ENCODE measurements at regions not wholly inside any gene's neighbourhood (a gene's known extent, or its start where the extent isn't known, plus 50 kb on each side); places are given as distances from the start of the nearest gene placed in this dataset.

GRCh38 chr9:107721705-107722245, 232.2 kb upstream of the KLF4 start:
- Histone ChIP-seq H3K27me3 (ENCODE audit: control insufficient read depth, low read length) (no peaks in the 10 kb centered on the region), H3K4me1 (ENCODE audit: control insufficient read depth, low read length) (no peaks in the 10 kb centered on the region), H3F3A (ENCODE audit: control insufficient read depth, insufficient read depth) (no peaks in the 10 kb centered on the region), H3K4me3 (ENCODE audit: low read length) (no peak overlapping the region), H3K36me3 (ENCODE audit: control insufficient read depth, low read length) (no peaks in the 10 kb centered on the region), H3K9me3 (ENCODE audit: control insufficient read depth, insufficient read depth, low read length) (no peaks in the 10 kb centered on the region), H3K4me2 (ENCODE audit: low read length) (no peak overlapping the region), H3K9me2 (replicated peaks; ENCODE audit: control insufficient read depth, low read length) (no peaks in the 10 kb centered on the region), H3K79me2 (ENCODE audit: control insufficient read depth, low read length) (no peaks in the 10 kb centered on the region), H3K27ac (ENCODE audit: low read depth, low read length) (no peak overlapping the region), H4K20me1 (ENCODE audit: control insufficient read depth, insufficient read depth, low read depth, low read length) (no peaks in the 10 kb centered on the region)
- TF ChIP-seq CTCF (IDR thresholded peaks at IDR 0.05; ENCODE audit: low read depth, low read length, poor library complexity, severe bottlenecking) (no peak), EZH2phosphoT487 (IDR thresholded peaks at IDR 0.05; ENCODE audit: borderline replicate concordance, low read length) (no peak)

- H3K36me3 ChIP-seq (ENCODE audit: control insufficient read depth, low read length): no peaks in the 10 kb centered on the region
- TF ChIP-seq CTCF (IDR thresholded peaks at IDR 0.05; ENCODE audit: low read depth, low read length, poor library complexity, severe bottlenecking) (no peak), EZH2phosphoT487 (IDR thresholded peaks at IDR 0.05; ENCODE audit: borderline replicate concordance, low read length) (no peak)
Measured at GRCh38 chr9:107720501-107720900, 230.9 kb upstream of the KLF4 start.

GRCh38 chr9:107717529-107718314, 228.2 kb upstream of the KLF4 start:
- Histone ChIP-seq H3K9me3 (ENCODE audit: control insufficient read depth, insufficient read depth, low read length) (no peaks in the 10 kb centered on the region), H3F3A (ENCODE audit: control insufficient read depth, insufficient read depth) (no peaks in the 10 kb centered on the region), H3K4me3 (ENCODE audit: low read length) (no peak overlapping the region), H4K20me1 (ENCODE audit: control insufficient read depth, insufficient read depth, low read depth, low read length) (no peaks in the 10 kb centered on the region), H3K9me2 (replicated peaks; ENCODE audit: control insufficient read depth, low read length) (no peaks in the 10 kb centered on the region), H3K36me3 (ENCODE audit: control insufficient read depth, low read length) (no peaks in the 10 kb centered on the region), H3K4me2 (ENCODE audit: low read length) (no peak overlapping the region), H3K27me3 (ENCODE audit: control insufficient read depth, low read length) (no peaks in the 10 kb centered on the region), H3K27ac (ENCODE audit: low read depth, low read length) (no peak overlapping the region), H3K79me2 (ENCODE audit: control insufficient read depth, low read length) (no peaks in the 10 kb centered on the region), H3K4me1 (ENCODE audit: control insufficient read depth, low read length) (no peaks in the 10 kb centered on the region)
- TF ChIP-seq CTCF (IDR thresholded peaks at IDR 0.05; ENCODE audit: low read depth, low read length, poor library complexity, severe bottlenecking) (no peak), EZH2phosphoT487 (IDR thresholded peaks at IDR 0.05; ENCODE audit: borderline replicate concordance, low read length) (no peak)

More at GRCh38 chr9:107720501-107720900, 230.9 kb upstream of the KLF4 start:
- Histone ChIP-seq H3K4me2 (ENCODE audit: low read length) (no peak overlapping the region), H3K27ac (ENCODE audit: low read depth, low read length) (no peak overlapping the region), H3K27me3 (ENCODE audit: control insufficient read depth, low read length) (no peaks in the 10 kb centered on the region), H3K4me3 (ENCODE audit: low read length) (no peak overlapping the region), H3K79me2 (ENCODE audit: control insufficient read depth, low read length) (no peaks in the 10 kb centered on the region), H3K4me1 (ENCODE audit: control insufficient read depth, low read length) (no peaks in the 10 kb centered on the region), H4K20me1 (ENCODE audit: control insufficient read depth, insufficient read depth, low read depth, low read length) (no peaks in the 10 kb centered on the region), H3F3A (ENCODE audit: control insufficient read depth, insufficient read depth) (no peaks in the 10 kb centered on the region), H3K9me3 (ENCODE audit: control insufficient read depth, insufficient read depth, low read length) (no peaks in the 10 kb centered on the region), H3K9me2 (replicated peaks; ENCODE audit: control insufficient read depth, low read length) (no peaks in the 10 kb centered on the region)
